Adrenal gland (tissue), 9 donors: ENCODE measurements at regions not wholly inside any gene's neighbourhood (a gene's known extent, or its start where the extent isn't known, plus 50 kb on each side); places are given as distances from the start of the nearest gene placed in this dataset.

ENCODE experiments used
- DNase-seq, 7 donors: peaks; one replicate each; pipeline ENCODE4 v3.0.0-alpha.2; 2019 to 2020
- H3K27ac ChIP-seq, 5 donors: fragments of 200-600 bp; sonication (generic) in 4 of 5; 1 replicate in 3 of 5; 2 replicates in 2 of 5; pipeline versions ENCODE4 v1.5.1 to v1.8.0; 2016 to 2020; ENCODE audit warnings: mild to moderate bottlenecking in 1 of 5
- H3K27me3 ChIP-seq: fragments of 200-600 bp; 2 replicates; pipeline ENCODE4 v1.8.0; 2021
- H3K36me3 ChIP-seq, 2 donors: fragments of 200-600 bp; replicated peaks in 1 of 2; 1 replicate in 1 of 2; 2 replicates in 1 of 2; pipeline versions ENCODE4 v1.5.1 to v1.8.0; 2018 to 2022
- H3K4me1 ChIP-seq, 2 donors: fragments of 200-600 bp; replicated peaks in 1 of 2; 1 replicate in 1 of 2; 2 replicates in 1 of 2; pipeline versions ENCODE4 v1.5.1 to v1.8.0; 2018 to 2021
- H3K4me3 ChIP-seq, 4 donors: fragments of 200-600 bp; sonication (generic) in 3 of 4; one replicate each; pipeline ENCODE4 v1.5.1; 2016 to 2018
- H3K9me3 ChIP-seq, 3 donors: fragments of 200-600 bp; sonication (generic) in 1 of 3; replicated peaks in 1 of 3; 1 replicate in 2 of 3; 2 replicates in 1 of 3; pipeline versions ENCODE4 v1.5.1 to v1.8.0; 2016 to 2021
- POLR2A ChIP-seq, 2 donors: fragments of 450-650 bp; IDR thresholded peaks; one replicate each; pipeline ENCODE4 v1.6.1; 2017; ENCODE audit warnings: antibody characterized with exemption in 2 of 2, mild to moderate bottlenecking in 2 of 2, moderate library complexity in 1 of 2
- WGBS, 4 donors: extraction: QIAGEN DNeasy Blood & Tissue Kit in 2 of 4; methylation state at CpG; one replicate each; pipeline versions ENCODE4 v1.1.5 to v1.1.7; 2013 to 2017; 5-methylcytosine and 5-hydroxymethylcytosine counted together
- intact Hi-C, 2 donors: fragments of 100-400 bp; cut with DNase I; formaldehyde crosslinking; loops; one replicate each; pipeline versions ENCODE4 v1.14.1 to v1.15.0; 2022 to 2023
- TF ChIP-seq, protein P1 (sequence below), 6 experiments: fragments of 450-650 bp in 4 of 6; fragments of 200-600 bp in 2 of 6; sonication (generic) in 1 of 6; IDR thresholded peaks; 1 replicate in 5 of 6; 2 replicates in 1 of 6; pipeline versions ENCODE4 v1.5.1 to v1.8.0; 2016 to 2021; ENCODE audit warnings: antibody characterized with exemption in 6 of 6, mild to moderate bottlenecking in 2 of 6, moderate library complexity in 1 of 6
- donor health status: healthy with polysubstance abuse.
- donor health status: Bipolar disorder and iron deficiency.
- donor health status: DM: yes; HTN: yes; CAD: no.
- donor health status: DM: no; HTN: no; CAD: no.
- donor health status: DM: no; HTN: no; CAD: no.

DNA sequence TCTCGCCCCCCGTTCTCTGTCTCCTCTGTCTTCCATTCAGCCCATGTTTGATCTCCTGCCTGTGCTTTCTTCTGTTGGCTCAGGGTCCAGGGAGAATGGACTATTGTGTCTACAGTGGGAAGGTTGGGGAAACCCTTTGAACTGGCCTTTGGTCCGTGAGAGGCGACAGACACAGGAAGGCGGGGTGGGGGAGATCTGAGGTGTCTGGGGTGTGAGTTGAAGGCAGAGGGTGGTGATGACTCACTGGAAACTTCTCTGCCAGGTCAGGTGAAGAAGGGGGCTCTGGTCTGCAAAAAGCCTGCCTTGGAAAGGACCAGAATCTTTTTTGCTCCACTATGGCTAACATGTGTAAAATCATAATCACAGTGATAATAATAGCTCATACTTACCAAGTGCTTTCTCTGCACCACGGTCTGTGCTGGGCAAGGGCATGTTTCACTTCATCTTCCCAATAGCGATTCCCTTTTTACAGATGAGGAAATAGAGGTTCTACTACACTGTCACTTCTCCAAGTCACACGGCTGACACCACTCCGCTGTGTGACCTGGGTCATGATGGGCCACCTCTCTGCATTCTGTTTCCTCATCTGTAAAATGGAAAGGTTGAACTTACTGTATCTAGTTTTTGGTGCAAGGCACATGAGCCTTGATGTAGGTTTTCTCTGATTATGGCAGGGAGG, 99.8 kb upstream of the ALX4 start:
- Histone ChIP-seq H3K27ac (no peak overlapping the region), H3K4me1 (no peaks in the 10 kb centered on the region), H3K9me3 (no peaks in the 10 kb centered on the region), H3K36me3 (no peaks in the 10 kb centered on the region), H3K4me3 (no peak overlapping the region), H3K27me3 (peaks cover 6% of the 10 kb centered on the region)
- DNase-seq, result no peak
- WGBS, 4 donors, result 69 to 74% (median 70%) methylated on average over 9 of the region's 9 CpGs
- TF ChIP-seq, protein P1, sequence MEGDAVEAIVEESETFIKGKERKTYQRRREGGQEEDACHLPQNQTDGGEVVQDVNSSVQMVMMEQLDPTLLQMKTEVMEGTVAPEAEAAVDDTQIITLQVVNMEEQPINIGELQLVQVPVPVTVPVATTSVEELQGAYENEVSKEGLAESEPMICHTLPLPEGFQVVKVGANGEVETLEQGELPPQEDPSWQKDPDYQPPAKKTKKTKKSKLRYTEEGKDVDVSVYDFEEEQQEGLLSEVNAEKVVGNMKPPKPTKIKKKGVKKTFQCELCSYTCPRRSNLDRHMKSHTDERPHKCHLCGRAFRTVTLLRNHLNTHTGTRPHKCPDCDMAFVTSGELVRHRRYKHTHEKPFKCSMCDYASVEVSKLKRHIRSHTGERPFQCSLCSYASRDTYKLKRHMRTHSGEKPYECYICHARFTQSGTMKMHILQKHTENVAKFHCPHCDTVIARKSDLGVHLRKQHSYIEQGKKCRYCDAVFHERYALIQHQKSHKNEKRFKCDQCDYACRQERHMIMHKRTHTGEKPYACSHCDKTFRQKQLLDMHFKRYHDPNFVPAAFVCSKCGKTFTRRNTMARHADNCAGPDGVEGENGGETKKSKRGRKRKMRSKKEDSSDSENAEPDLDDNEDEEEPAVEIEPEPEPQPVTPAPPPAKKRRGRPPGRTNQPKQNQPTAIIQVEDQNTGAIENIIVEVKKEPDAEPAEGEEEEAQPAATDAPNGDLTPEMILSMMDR (IDR thresholded peaks at IDR 0.05), result no peak
- no peak for TF ChIP-seq POLR2A (IDR thresholded peaks at IDR 0.05)
- intact Hi-C loops, result no loop called here

DNA sequence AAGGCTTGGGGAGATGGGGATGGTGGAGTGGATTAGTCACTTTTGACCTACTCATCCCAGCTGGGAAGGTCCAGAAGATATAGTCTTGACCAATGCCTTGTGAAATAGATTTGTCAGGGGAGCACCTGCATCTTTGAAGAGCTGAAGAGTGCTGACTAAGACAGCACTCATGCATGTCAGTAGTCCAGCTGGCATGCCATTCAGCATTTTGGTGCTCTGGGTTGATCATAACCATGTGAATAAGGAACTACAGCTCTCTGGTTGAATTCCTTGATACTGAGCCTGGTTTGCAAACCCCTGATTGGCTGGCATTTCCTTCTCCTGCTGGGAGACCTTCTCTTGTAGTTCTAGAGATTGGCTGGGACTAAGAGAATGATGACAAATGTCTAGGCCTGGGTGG, 106.8 kb upstream of the ALX4 start:
- DNase-seq, result no peak
- H3K27me3 ChIP-seq, result no peaks in the 10 kb centered on the region
- no peaks in the 10 kb centered on the region for H3K36me3 ChIP-seq
- no peak overlapping the region for H3K4me3 ChIP-seq
- TF ChIP-seq POLR2A (IDR thresholded peaks at IDR 0.05), result no peak
- TF ChIP-seq, protein P1 (IDR thresholded peaks at IDR 0.05), result no peak
- H3K4me1 ChIP-seq, result no peaks in the 10 kb centered on the region
- intact Hi-C loops, result no loop called here
- no peaks in the 10 kb centered on the region for H3K9me3 ChIP-seq
- no peak overlapping the region for H3K27ac ChIP-seq

DNA sequence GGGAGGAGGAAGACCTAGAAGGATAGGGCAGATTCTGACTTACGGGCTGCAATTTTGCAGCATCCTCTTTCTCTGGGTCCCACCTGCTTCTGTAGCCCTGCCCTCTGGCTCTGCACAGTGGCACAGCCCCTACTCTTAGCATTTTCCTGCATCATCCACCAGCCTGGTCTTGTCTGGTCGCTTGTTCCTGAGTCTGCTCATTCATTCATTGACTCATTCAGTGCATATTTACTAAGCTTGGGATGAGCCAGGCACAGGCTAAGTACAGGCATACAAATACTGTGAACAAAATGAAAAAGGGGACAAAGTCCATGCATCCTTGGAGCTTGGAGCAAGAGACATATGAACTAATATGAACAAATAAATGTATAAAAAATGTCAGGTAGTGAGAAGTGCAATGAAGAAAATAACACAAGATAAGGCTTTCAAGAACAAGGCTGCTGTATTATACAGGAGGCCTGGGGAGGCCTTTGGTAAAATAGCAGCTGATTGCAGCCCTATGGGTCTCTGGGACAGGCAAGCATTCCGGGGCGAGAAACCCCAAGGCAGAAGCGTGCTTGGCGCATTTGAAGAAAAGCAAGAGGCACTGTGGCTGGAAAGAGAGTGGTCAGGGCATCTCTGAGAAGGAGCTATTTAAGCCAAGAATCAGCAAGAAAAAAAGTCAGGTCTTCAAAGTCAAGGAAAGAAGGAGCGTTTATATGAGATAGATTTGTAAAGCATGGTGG, 108.0 kb upstream of the ALX4 start:
- no peak overlapping the region for H3K4me3 ChIP-seq
- H3K36me3 ChIP-seq, result no peaks in the 10 kb centered on the region
- intact Hi-C loops, result no loop called here
- TF ChIP-seq, protein P1 (IDR thresholded peaks at IDR 0.05), result no peak
- TF ChIP-seq POLR2A (IDR thresholded peaks at IDR 0.05), result no peak
- no peaks in the 10 kb centered on the region for H3K4me1 ChIP-seq
- H3K9me3 ChIP-seq, result no peaks in the 10 kb centered on the region
- no peak for DNase-seq
- H3K27ac ChIP-seq, result no peak overlapping the region
- H3K27me3 ChIP-seq, result no peaks in the 10 kb centered on the region
- 78 to 94% (median 90%) methylated on average over 7 of the region's 7 CpGs for WGBS, 4 donors

DNA sequence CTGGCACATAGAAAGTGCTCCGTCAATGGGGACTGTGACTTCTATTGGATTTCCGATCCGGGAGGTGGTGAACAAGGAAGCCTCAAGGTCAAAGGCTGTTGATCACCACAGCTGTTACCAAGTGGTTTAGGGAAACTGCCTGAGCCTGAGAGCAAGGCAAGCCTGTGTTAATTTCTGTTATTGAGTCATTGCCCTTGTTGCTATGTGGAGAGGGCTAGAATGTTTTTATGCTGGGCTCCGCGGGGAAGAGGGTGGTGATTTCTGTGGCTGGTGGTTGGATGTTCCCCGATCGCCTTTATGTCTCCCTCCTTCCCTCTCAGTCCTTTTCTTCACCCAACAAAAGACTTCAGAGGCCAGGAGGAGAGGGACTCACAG, 108.5 kb upstream of the ALX4 start:
- Histone ChIP-seq H3K4me1 (no peaks in the 10 kb centered on the region), H3K4me3 (no peak overlapping the region), H3K27me3 (no peaks in the 10 kb centered on the region), H3K9me3 (no peaks in the 10 kb centered on the region), H3K36me3 (no peaks in the 10 kb centered on the region), H3K27ac (no peak overlapping the region)
- 58 to 76% (median 69%) methylated on average over 4 to 7 of the region's 7 CpGs for whole genome bisulfite sequencing, 4 donors
- TF ChIP-seq, protein P1 (IDR thresholded peaks at IDR 0.05), result no peak
- no peak for TF ChIP-seq POLR2A (IDR thresholded peaks at IDR 0.05)
- DNase-seq, result no peak
- intact Hi-C loops, result no loop called here
